K562 (cell line): ENCODE measurements at regions not wholly inside any gene's neighbourhood (a gene's known extent, or its start where the extent isn't known, plus 50 kb on each side); places are given as distances from the start of the nearest gene placed in this dataset.
A peak's percentile ranks its signal among the peaks of the same experiment; 100 is the strongest.

Source experiments
- ATAC-seq: fragments of 200-7000 bp; cut with Tn5 transposase; 3 replicates; pipeline ENCODE4 v1.9.1; 2020; ENCODE audit warnings: moderate library complexity
- BruUV-seq: library from RNA; stranded (reverse); fragments of 400-500 nt; replicated peaks from 2 replicates; lab custom pipeline; 2021; lab: Mats Ljungman, UMichigan
- CTCF ChIA-PET: fragments of 300-600 bp; formaldehyde crosslinking; extraction: SDS; loops from one replicate; lab custom pipeline; 2021; ENCODE audit warnings: low intra/inter-chr PET ratio; lab: Yijun Ruan, JAX
- POLR2A ChIA-PET: fragments of 300-600, 350-650 bp; sonication (Branson Sonifier 250); formaldehyde crosslinking; extraction: SDS; loops from one replicate; lab custom pipeline; 2021; ENCODE audit warnings: antibody characterized with exemption, inconsistent platforms; lab: Yijun Ruan, JAX
- DNase-seq, 4 experiments: peaks; one replicate each; pipeline versions ENCODE4 v3.0.0 to v3.0.0-alpha.2; 2011 to 2018; ENCODE audit warnings: low spot score in 3 of 4, mixed read lengths in 3 of 4; ENCODE audit errors: extremely low read depth in 1 of 4
- FAIRE-seq: peaks from 2 replicates; lab custom pipeline; 2011; peaks lifted over from hg19 to GRCh38; lab: Jason Lieb, UNC
- H2AFZ ChIP-seq: 2 replicates; pipeline ENCODE4 v1.6.0; 2011; ENCODE audit warnings: low read depth, low read length, control low read depth, inconsistent platforms
- H3K27ac ChIP-seq: fragments of 200-600 bp; 3 replicates; pipeline ENCODE4 v1.8.0; 2011; ENCODE audit warnings: low read depth, mild to moderate bottlenecking, control low read depth, inconsistent platforms, low read length, moderate library complexity, mixed read lengths; ENCODE audit errors: extremely low read depth
- H3K27me3 ChIP-seq, 2 experiments: fragments of 300-600 bp in 1 of 2; 2 replicates in 1 of 2; 3 replicates in 1 of 2; pipeline versions ENCODE4 v1.6.0 to v1.8.0; 2011; ENCODE audit warnings: inconsistent platforms in 2 of 2, low read length in 2 of 2, mild to moderate bottlenecking in 1 of 2, mixed read lengths in 1 of 2, moderate library complexity in 1 of 2; ENCODE audit not compliant: control insufficient read depth in 2 of 2, insufficient read depth in 2 of 2
- H3K36me3 ChIP-seq: fragments of 300-600 bp; 3 replicates; pipeline ENCODE4 v1.8.0; 2011; ENCODE audit warnings: mild to moderate bottlenecking, low read length, inconsistent platforms; ENCODE audit not compliant: control insufficient read depth, insufficient read depth
- H3K4me1 ChIP-seq, 2 experiments: fragments of 200-600 bp in 1 of 2; replicated peaks in 1 of 2; 2 replicates in 1 of 2; 3 replicates in 1 of 2; pipeline versions ENCODE4 v1.5.1 to v1.8.0; 2011; ENCODE audit warnings: inconsistent platforms in 2 of 2, low read length in 2 of 2, mild to moderate bottlenecking in 1 of 2, mixed read lengths in 1 of 2, moderate library complexity in 1 of 2; ENCODE audit not compliant: control insufficient read depth in 2 of 2, insufficient read depth in 2 of 2
- H3K4me2 ChIP-seq: 2 replicates; pipeline ENCODE4 v1.6.1; 2011; ENCODE audit warnings: low read length, control low read depth, inconsistent platforms, mixed read lengths; ENCODE audit not compliant: insufficient read depth
- H3K4me3 ChIP-seq: fragments of 200-600 bp; sonication (generic), shearing (Covaris generic); 2 replicates; pipeline ENCODE4 v1.5.1; 2016; ENCODE audit warnings: control low read depth, inconsistent platforms
- H3K79me2 ChIP-seq: fragments of 200-600 bp; 3 replicates; pipeline ENCODE4 v1.8.0; 2011; ENCODE audit warnings: low read length, inconsistent platforms; ENCODE audit not compliant: control insufficient read depth, insufficient read depth
- H3K9ac ChIP-seq, 2 experiments: 2 replicates each; pipeline versions ENCODE4 v1.6.0 to v1.6.1; 2011; ENCODE audit warnings: low read depth in 2 of 2, low read length in 2 of 2, control low read depth in 1 of 2, inconsistent platforms in 1 of 2, mild to moderate bottlenecking in 1 of 2, mixed read lengths in 1 of 2; ENCODE audit not compliant: insufficient read depth in 1 of 2
- H3K9me1 ChIP-seq: one replicate; pipeline ENCODE4 v1.6.0; 2011; ENCODE audit warnings: inconsistent platforms, mild to moderate bottlenecking, low read length, moderate library complexity; ENCODE audit not compliant: control insufficient read depth, insufficient read depth
- H3K9me3 ChIP-seq: replicated peaks from 2 replicates; pipeline ENCODE4 v1.5.1; 2011; ENCODE audit warnings: low read depth, low read length, inconsistent platforms; ENCODE audit not compliant: control insufficient read depth, insufficient read depth
- H4K20me1 ChIP-seq: replicated peaks from 2 replicates; pipeline ENCODE4 v1.6.1; 2011; ENCODE audit warnings: low read length, inconsistent platforms, mixed read lengths; ENCODE audit not compliant: control insufficient read depth, insufficient read depth
- ASH1L ChIP-seq: fragments of 450-650 bp; IDR thresholded peaks from 2 replicates; pipeline ENCODE4 v1.6.1; 2018; ENCODE audit warnings: borderline replicate concordance, mild to moderate bottlenecking, low read depth; ENCODE audit not compliant: partially characterized antibody
- CAMTA2 ChIP-seq: fragments of 250-450 bp; sonication (Bioruptor Pico); conservative IDR thresholded peaks from 2 replicates; pipeline ENCODE4 v1.5.1; 2022
- CBFA2T2 ChIP-seq: fragments of 450-650 bp; conservative IDR thresholded peaks from 2 replicates; pipeline ENCODE4 v1.6.1; 2017; ENCODE audit warnings: mild to moderate bottlenecking
- COPS2 ChIP-seq: fragments of 450-650 bp; conservative IDR thresholded peaks from 2 replicates; pipeline ENCODE4 v1.6.1; 2016; ENCODE audit warnings: mild to moderate bottlenecking, moderate library complexity
- KLF13 ChIP-seq: fragments of 450-650 bp; IDR thresholded peaks from 2 replicates; pipeline ENCODE4 v1.6.1; 2016; ENCODE audit warnings: missing genetic modification characterization, low read depth, mild to moderate bottlenecking, missing compliant biosample characterization, moderate library complexity, borderline replicate concordance
- MTA3 ChIP-seq: fragments of 450-650 bp; formaldehyde crosslinking; IDR thresholded peaks from 2 replicates; pipeline ENCODE4 v1.6.1; 2017; ENCODE audit warnings: mild to moderate bottlenecking, borderline replicate concordance
- POLR2AphosphoS5 ChIP-seq: IDR thresholded peaks from 2 replicates; pipeline ENCODE4 v1.6.1; 2011; ENCODE audit warnings: mild to moderate bottlenecking, low read depth, low read length, moderate library complexity; ENCODE audit not compliant: control insufficient read depth, insufficient read depth
- POLR3G ChIP-seq: IDR thresholded peaks from 2 replicates; pipeline ENCODE4 v1.6.1; 2011; ENCODE audit not compliant: insufficient read length, insufficient replicate concordance; ENCODE audit errors: extremely low read depth
- PRMT5 ChIP-seq: sonication (generic); formaldehyde crosslinking; IDR thresholded peaks from 2 replicates; pipeline ENCODE4 v1.5.0; 2020; ENCODE audit warnings: missing genetic modification reagents
- TEAD4 ChIP-seq, 2 experiments: sonication (generic) in 1 of 2; formaldehyde crosslinking in 1 of 2; IDR thresholded peaks; 2 replicates each; pipeline versions ENCODE4 v1.6.1 to v1.8.0; 2012 to 2022; ENCODE audit warnings: borderline replicate concordance in 1 of 2, inconsistent platforms in 1 of 2, low read length in 1 of 2, mild to moderate bottlenecking in 1 of 2, missing genetic modification reagents in 1 of 2
- ZNF347 ChIP-seq: fragments of 450-650 bp; formaldehyde crosslinking; IDR thresholded peaks from 2 replicates; pipeline ENCODE4 v1.4.0; 2020; ENCODE audit warnings: low read depth, mild to moderate bottlenecking, moderate library complexity
- WGBS: fragments of 100-300 bp; shearing (Covaris generic); methylation state at CpG from one replicate; pipeline ENCODE4 v1.1.6; 2016; ENCODE audit warnings: low coverage, mixed read lengths; ENCODE audit not compliant: insufficient coverage; ENCODE audit errors: missing lambda C conversion rate; 5-methylcytosine and 5-hydroxymethylcytosine counted together
- in situ Hi-C: fragments of 300-500 bp; cut with MboI; formaldehyde crosslinking; loops from 4 replicates; pipeline ENCODE4 v1.15.0; 2018; ENCODE audit warnings: inconsistent platforms, mixed read lengths
- intact Hi-C: fragments of 100-400 bp; cut with micrococcal nuclease; formaldehyde crosslinking; loops from 2 replicates; pipeline ENCODE4 v1.14.2; 2022
- TF ChIP-seq, protein P1 (sequence below), 2 experiments: fragments of 450-650 bp; formaldehyde crosslinking in 1 of 2; IDR thresholded peaks; 2 replicates each; pipeline versions ENCODE4 v1.4.0 to v1.6.1; 2014 to 2020; ENCODE audit warnings: mild to moderate bottlenecking in 2 of 2, borderline replicate concordance in 1 of 2, low read depth in 1 of 2
- TF ChIP-seq, protein P2 (sequence below): fragments of 250-450 bp; sonication (Bioruptor Pico); IDR thresholded peaks from 2 replicates; pipeline ENCODE4 v1.5.0; 2020; ENCODE audit warnings: mild to moderate bottlenecking

DNA sequence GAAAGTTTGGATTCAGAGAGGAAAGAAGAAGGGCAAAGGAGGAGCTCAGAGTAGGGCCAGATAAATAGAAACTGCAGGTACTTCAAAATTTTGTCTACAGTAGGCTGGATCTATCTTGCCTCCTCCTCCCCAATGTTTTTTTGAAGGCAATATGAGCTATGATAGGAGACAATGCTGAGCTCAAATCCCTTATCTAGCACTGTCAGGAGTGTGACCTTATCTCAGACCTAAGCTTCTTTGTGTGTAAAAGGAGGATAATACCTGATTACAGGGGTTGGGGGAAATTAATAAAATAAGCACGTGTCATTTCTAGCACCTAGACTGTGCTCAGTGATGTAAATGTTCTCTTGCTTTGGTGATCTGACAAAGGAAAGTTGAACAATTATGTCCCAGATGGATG, 137.8 kb upstream of the CD180 start (continued):
- peak; percentile 35; the same call in 1 of the 2 replicates for TF ChIP-seq TEAD4 (IDR thresholded peaks at IDR 0.05; ENCODE audit: low read length)
- no peak for TF ChIP-seq TEAD4 (CRISPR knock-in tag; IDR thresholded peaks at IDR 0.05; ENCODE audit: borderline replicate concordance)
- TF ChIP-seq ZNF347 (CRISPR knock-in tag), result no peak
- peak; percentile 25 for TF ChIP-seq CBFA2T2
- TF ChIP-seq POLR2AphosphoS5, result no peak
- no peak for TF ChIP-seq CAMTA2

DNA sequence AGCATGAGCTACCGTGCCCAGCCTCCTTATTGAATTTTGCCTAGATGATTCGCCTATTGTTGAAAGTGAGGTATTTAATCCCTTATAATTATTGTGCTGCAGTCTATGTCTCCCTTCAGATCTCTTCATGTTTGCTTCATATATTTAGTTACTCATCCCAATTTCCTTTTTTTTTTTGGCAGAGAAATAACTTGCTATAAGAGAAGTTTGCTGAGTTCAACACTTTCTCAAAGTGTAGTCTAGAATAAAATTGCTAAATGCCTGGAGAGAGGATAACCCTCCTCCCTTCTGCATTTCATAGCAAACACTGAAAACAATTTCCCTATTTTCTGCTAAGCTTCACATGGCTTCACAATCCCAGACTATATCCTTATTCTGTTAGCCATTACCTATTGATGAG, 136.6 kb upstream of the CD180 start:
- POLR2A ChIA-PET, result no interaction called here
- no peak for FAIRE-seq
- TF ChIP-seq POLR3G, result no peak
- TF ChIP-seq ASH1L, result no peak
- no peak for TF ChIP-seq MTA3
- TF ChIP-seq COPS2, result no peak
- TF ChIP-seq, protein P1, sequence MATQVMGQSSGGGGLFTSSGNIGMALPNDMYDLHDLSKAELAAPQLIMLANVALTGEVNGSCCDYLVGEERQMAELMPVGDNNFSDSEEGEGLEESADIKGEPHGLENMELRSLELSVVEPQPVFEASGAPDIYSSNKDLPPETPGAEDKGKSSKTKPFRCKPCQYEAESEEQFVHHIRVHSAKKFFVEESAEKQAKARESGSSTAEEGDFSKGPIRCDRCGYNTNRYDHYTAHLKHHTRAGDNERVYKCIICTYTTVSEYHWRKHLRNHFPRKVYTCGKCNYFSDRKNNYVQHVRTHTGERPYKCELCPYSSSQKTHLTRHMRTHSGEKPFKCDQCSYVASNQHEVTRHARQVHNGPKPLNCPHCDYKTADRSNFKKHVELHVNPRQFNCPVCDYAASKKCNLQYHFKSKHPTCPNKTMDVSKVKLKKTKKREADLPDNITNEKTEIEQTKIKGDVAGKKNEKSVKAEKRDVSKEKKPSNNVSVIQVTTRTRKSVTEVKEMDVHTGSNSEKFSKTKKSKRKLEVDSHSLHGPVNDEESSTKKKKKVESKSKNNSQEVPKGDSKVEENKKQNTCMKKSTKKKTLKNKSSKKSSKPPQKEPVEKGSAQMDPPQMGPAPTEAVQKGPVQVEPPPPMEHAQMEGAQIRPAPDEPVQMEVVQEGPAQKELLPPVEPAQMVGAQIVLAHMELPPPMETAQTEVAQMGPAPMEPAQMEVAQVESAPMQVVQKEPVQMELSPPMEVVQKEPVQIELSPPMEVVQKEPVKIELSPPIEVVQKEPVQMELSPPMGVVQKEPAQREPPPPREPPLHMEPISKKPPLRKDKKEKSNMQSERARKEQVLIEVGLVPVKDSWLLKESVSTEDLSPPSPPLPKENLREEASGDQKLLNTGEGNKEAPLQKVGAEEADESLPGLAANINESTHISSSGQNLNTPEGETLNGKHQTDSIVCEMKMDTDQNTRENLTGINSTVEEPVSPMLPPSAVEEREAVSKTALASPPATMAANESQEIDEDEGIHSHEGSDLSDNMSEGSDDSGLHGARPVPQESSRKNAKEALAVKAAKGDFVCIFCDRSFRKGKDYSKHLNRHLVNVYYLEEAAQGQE (IDR thresholded peaks at IDR 0.05; ENCODE audit: borderline replicate concordance), result no peak
- TF ChIP-seq, protein P1 (CRISPR knock-in tag; IDR thresholded peaks at IDR 0.05; ENCODE audit: low read depth), result no peak
- no peak for TF ChIP-seq KLF13
- TF ChIP-seq, protein P2, sequence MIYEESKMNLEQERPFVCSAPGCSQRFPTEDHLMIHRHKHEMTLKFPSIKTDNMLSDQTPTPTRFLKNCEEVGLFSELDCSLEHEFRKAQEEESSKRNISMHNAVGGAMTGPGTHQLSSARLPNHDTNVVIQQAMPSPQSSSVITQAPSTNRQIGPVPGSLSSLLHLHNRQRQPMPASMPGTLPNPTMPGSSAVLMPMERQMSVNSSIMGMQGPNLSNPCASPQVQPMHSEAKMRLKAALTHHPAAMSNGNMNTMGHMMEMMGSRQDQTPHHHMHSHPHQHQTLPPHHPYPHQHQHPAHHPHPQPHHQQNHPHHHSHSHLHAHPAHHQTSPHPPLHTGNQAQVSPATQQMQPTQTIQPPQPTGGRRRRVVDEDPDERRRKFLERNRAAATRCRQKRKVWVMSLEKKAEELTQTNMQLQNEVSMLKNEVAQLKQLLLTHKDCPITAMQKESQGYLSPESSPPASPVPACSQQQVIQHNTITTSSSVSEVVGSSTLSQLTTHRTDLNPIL (CRISPR knock-in tag), result no peak
- TF ChIP-seq PRMT5, result no peak

More for the DNA sequence above, 136.6 kb upstream of the CD180 start:
- Histone ChIP-seq H3K9ac (no peak overlapping the region), H3K9me1 (no peaks in the 10 kb centered on the region), H3K4me1 (no peaks in the 10 kb centered on the region), H3K4me3 (no peak overlapping the region), H3K27ac (no peak overlapping the region), H3K79me2 (no peaks in the 10 kb centered on the region), H2AFZ (no peak overlapping the region), H3K27me3 (no peaks in the 10 kb centered on the region), H3K9me3 (no peaks in the 10 kb centered on the region), H3K4me2 (no peak overlapping the region), H3K36me3 (no peaks in the 10 kb centered on the region), H4K20me1 (no peaks in the 10 kb centered on the region)
- in situ Hi-C loops (no loop called here), intact Hi-C loops (no loop called here)
- CTCF ChIA-PET, result no interaction called here
- 4% methylated on average over 2 of the region's 2 CpGs for WGBS
- ATAC-seq (no peak), DNase-seq (no peak)
- no TSS peak for BruUV-seq
